ENCODE measurements at regions not wholly inside any gene's neighbourhood (a gene's known extent, or its start where the extent isn't known, plus 50 kb on each side); places are given as distances from the start of the nearest gene placed in this dataset.

DNA sequence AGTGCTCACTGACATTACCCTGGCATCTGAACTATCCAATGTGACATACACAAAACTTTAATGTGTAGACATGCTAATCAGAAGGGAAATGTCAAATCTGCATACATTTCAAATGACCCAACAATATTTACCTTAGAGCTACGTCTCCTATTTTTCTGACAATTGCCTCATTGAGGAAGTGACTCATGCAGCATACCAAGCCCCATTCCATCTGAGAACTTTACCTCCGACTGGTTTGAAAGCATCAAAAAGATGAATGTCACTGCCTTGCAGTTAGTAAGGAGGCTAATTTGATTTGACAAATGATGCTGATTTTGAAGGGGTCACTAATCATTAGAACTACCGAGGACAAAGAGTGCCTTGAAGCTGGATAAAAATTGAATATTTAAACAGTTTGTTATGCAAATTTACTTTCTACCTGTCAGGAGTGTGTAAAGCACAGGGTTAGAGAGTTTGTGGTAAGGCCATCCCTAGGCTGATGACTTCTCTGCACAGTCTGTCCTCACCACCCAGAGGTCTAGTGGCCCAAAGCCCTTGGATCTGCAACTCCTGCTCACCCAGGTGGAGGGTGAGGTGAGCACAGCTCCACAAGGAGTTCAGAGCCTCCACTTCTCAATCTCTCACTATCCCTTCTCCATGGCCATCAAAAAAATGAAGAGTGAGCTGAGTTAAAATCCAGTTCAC, 500.3 kb upstream of the C1orf87 start:
- DNase-seq, result no peak

DNA sequence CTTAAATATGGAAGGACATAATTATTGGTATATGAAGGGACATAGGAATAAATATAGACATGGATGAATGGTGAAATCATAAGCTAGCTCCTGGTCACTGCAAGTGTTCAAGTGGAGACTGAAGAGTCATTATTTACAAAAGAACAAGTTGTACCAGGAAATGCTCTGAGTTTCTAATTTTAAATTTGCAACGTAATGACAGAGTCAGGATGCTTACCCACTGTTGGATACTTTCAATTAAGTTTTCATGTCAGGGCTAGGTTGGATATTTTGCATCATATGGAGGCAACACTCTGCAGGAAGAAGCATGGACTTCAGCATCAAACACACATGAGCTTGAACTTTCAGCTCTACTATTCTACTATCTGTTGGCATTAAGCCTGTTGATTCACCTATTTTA, 499.6 kb upstream of the C1orf87 start:
- no peak for DNase-seq

DNA sequence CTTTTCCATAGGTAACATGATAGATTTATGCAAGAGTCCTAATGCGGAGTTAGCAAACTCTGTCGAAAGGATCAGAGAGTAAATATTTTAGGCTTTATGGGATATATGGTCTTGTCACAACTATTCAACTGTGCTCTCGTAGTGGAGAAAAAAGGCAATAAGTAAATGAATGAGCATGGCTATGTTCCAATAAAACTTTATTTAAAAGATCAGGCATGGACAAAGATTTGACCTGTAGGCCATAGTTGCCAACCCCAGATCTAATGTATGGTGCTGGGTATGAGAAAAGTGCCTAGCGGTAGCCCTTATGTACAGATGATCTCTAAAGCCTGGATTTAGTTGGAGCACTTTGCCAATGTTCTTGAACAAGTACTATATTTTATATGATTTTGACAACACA, 498.8 kb upstream of the C1orf87 start:
- no peak for DNase-seq

DNA sequence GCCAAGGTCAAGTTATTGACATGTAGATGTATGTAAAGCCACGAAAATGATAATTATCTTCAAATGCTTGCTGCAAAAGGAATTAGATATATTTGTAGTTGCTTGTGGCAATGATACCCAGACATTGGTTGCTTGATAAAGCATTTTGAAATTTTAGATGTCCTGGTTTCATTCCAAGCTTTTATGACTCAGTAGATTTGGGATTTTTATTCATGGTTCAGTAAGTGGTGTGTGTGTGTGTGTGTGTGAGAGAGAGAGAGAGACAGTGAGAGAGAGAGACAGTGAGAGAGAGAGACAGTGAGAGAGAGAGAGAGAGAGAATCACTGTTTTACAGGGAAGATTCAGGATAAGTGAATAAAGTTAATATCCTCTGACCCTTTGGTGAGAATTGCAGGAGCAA, 498.2 kb upstream of the C1orf87 start:
- DNase-seq, result no peak

DNA sequence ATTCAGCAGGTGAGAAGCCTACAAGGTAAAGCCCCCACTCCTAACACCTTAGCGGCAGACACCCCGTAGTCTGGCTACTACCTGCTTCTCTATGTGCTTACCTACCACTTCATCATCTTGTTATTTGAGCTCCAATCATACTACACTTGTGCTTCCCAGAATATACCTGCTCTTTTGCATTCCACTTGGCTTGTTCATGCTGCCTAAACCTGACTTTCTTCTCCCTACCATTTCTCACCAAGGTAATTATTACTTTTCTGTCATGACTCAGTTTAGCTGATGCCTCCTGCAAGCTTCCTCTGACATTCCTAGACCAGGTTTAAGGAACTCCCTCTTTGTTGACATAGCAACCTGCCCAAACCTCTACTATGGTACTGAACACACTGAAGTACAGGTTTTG, 495.6 kb upstream of the C1orf87 start:
- DNase-seq, result no peak

DNA sequence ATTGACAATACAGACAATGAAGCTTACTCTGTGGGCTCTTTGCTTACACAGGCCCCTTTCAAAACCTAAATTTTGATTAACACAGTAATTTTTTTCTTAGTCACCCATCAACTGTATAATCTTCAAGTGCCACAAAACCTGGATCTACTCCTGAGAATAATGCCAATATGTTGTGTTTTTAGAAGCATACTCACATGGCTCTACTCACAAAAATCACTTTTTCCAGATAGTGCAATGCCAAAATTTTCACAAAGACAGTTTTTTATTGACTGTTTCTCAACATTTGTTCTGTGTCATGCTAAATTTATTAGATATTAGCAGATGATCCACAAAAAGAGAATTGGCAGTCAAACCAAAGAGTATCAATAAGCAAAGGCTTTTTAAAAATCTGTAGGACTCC, 493.7 kb upstream of the C1orf87 start:
- DNase-seq, result no peak

DNA sequence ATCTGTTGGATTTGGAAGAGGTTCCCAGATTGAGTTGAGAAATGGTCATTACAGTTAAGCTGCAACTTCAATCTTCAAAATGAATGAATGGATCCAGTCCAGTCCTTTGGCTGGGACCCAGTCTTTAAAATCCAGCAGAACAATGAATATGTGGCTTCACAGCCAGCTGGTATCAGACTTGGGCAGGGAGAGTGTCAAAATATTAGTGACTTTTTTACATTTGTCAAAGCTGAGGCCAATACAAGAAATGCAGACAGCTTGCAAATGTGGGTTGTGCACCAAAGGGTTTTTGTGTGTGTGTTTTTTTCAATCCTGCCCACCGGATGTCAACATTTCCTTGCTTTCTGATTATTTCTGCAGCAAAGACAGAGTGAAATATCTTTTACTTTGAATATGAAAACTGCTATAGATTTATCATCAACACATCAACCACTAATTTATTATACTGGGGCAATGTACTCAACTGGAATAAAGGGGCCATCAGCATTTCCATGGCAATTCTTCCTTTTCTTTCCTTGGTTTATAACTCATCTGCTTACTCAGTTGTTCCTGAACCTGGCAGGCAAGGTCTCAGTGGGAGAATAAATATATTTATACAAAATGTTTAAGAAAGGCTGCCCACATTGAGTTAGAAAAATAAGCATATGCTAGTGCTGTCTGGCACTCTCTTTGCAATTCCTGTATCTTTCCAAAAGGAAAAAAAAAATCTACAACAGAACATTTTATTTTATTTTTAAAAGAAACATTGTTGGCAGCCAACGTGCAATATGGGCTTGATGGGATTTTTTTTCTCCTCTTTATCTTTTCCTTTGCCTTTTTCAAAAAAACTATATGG, 491.6 kb upstream of the C1orf87 start:
- DNase-seq, result no peak

DNA sequence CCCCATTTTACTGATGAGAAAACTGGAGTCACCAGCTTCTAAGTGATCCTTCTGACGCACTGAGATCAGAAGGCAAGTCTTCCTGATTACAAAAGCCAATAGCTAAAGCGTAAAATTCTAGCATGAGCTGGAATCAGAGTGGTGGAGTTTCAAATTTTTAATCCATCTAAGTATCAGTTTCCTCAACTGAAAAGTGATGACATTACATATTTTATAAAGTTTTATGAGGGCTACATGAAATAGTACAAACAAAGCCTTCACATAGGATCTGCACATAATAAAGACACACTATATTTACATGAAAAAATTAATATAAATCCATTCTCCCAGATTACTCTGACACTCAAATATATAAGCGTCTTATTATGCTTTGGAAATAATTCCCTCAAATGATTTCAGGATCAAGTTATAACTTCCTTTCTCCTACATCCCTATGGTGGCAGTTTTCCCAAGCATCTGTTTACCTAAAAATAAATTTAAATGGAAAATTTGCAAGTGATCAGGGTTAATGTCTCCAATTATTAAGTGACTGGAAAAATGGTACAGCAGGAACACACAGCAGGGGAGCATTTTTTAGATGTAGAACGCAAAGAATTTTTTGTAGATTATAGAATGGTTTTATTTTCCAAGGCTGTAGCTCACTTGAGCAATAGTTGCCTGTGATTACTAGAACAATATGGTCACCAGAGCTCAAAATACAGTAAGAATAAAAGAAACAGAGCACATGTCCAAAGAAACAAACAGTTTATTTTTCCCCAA, 490.4 kb upstream of the C1orf87 start:
- no peak for DNase-seq

DNA sequence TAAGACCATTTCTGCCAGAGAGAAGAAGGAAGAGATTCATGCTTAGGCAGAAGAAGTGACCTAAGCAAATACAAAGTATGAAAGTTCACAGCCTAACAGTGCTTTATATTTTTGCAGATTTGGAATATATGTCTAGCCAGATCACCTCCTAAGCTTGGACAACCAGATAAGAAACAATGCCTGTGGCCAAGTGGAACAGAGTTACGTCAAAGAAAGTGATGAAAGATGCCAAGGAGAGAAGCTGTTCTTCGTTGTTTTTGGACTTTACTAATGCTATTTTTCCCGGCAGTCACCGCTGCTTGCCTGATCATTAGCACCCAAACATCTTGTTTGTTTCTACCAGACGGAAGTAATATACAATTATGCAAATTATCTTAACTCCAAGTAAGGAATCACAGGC, 489.2 kb upstream of the C1orf87 start:
- DNase-seq, result no peak

DNA sequence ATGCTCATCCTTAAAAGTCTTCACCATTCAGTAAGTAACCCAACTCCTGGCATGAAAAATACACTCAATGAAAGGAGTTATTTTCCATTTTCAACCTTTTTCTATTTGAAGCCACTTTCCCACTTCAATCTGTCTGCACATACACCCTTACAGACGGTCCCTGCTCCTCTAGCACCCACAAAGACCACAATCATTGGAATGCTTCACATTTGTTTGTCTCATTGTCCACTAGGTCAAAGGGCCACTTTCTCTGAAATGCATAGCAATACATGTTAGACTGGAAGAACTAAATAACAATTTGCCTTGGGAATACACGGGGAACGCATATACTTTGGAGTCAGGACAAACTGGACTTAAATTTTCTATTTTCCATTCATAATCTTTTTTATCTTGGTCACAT, 487.1 kb upstream of the C1orf87 start:
- no peak for DNase-seq

DNA sequence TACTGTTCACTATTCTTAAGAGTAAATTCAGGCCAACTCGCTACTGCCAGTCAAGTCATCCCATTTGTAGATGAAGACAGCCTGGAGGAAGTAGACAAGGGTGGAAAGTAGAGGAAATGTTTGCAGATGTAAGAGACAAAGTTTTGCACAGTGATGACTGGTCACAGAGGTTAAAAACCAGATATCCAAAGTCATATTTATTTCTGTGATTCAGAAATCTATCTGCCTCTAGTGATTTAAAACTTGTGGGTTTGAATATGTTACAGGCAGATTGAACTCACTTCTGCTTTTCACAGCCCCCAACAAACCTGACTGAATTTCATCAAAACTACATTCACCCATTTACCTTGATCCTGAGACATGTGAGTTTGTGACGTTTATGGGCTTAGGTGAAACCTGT, 484.7 kb upstream of the C1orf87 start:
- DNase-seq, result no peak

DNA sequence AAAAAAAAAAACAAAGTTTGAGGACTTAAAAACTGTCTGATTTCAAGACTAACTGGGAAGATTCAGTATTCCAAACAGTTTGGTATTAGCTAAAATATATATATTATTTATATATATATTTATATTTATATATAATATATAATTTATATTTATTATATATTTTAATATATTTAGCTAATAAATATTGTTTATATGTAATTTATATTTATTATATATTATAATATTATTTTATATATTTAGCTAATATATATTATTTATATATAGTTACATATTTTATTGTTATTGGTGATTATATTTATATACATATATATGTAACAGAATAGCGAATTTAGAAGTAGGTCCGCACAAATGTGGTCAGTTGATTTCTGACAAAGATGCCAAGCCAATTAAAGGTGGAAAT, 480.2 kb upstream of the C1orf87 start:
- no peak for DNase-seq

DNA sequence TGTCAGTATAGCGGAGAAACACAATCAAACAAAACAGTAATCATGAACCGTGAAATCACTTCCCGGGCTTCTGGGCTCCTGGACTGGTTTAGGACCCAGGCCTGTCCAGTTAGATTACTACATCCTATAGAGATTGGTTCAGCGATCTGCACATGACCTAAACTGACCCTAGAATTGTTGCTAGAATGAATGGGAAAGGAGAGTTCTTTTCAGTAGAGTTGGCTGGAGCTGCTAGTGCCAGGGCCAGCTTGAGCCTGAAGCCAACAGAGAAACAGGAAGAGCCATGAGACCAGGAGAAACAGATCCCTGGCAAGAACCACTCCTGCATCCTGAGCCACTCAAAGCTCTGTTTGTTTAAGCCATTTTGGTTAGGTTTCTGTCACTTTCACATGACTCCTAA, 474.3 kb upstream of the C1orf87 start:
- DNase-seq, result no peak

DNA sequence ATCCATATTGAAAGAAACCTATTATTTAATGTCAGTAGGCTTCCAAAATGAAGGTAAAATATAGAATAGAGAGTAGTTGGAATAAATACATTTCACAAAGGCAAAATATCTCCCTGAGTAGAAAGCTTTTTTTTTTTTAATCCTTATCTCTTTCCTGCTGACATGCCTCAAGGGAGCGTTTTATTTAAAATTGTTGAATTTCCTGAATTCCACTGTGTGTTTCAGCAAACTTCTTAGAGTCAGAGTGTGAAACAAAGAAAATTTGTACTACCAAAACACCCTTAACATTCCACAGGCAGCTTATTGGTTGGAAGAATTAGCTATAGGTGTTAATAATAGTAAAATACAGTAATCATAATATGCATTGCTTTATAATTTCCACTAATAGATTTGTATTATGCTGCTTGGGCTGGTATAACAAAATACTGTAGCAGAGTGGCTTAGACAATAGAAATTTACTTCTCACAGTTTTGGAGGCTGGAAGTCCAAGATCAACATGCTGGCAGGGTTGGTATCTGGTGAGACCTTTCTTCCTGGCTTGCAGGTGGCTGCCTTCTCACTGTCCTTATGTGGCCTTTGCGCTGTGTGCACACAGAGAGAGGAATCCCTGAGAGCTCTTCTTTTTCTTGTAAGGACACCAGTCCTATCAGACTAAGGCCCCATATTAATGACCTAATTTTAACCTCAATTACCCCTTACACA, 468.4 kb upstream of the C1orf87 start:
- no peak for DNase-seq

DNA sequence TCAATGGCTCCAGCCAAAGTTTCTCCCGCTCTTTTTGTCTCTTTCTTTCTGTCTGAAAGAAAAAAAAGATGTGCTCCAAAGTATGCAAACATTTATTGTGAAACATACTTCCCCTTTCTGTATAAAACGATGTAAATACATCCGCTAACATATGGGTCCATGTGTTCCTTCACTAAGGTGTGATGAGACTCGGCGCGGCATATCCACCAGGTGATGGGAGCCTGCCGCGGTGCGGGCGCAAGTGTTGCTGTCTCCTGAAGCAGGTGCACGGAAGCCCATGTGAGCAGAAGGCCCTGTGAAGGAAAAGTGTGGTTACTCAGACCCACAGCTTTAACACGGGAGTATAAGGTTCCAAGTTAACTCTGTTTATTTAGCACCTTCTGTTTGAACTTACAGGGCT, 466.6 kb upstream of the C1orf87 start:
- DNase-seq, result no peak

DNA sequence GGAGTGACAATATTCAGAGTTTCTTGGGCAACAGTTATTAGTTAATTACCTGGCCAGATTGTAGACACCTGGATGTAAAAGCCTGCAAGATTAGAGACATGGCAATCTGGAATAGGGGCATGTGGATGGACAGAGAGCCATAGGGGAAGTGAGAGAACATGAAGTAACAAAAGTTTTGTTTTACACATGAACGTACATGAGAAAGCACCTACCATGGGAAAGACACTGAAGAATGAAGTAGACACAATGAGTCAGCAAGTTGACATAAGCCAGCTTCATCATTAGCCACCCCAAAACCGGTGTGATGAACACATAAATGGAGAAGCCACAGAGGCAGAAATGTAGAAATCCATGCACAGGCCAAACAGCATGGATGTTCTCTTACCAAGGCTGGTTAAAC, 462.1 kb upstream of the C1orf87 start:
- no peak for DNase-seq

DNA sequence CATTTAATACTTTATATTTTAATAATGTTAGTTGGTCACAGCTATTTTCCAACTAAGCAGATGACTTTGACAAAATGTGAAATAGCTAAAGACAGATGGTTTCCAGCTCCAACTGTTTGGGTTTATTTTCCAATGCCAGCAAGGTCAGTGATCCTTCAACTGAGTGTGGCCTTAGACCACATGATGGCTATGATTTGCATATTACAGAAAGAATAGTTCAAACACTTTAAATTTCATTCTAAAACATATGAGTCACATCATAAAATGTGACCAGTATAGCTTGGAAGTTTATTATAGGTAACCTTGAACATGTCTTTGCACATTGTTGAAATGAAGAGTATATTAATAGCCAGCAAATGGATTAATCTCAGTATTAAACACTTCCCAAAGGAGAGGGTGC, 454.0 kb upstream of the C1orf87 start:
- DNase-seq, result no peak

DNA sequence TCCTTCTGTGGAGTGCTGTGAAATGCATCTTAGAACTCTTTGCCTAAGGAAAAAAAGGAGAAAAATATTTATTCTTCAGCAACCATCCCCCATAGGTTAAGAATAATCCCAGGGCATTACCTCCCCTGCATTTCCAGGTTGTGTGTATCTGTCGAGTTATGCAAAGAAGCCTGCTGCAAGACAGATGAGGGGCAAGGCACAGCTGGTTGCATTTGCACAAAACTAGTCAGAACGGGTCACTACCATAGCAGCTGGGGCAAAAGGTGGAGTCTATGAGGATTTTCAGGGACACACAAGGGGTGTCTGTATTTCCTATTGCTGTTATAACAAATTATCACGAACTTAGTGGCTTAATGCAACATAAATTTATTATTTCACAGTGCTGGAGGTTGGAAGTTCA, 443.4 kb upstream of the C1orf87 start:
- no peak for DNase-seq

DNA sequence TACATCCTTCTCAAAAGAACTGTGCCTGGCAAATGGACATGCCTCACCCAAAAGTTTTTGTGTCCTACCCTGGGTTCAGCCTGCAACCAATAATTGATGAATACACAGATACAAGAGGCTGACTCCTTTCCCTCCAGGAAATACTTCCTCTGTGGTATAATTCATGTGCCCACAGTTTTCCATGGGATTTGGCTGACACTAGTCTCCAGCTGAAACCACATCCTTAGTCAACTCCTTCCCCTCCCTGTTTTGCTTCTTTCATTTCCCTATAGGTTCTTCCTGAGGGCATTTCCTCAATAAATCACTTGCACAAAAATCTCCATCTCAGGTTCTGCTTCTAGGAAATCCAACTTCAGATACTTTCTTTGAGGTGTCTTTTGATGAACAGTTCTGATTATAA, 436.6 kb upstream of the C1orf87 start:
- no peak for DNase-seq

DNA sequence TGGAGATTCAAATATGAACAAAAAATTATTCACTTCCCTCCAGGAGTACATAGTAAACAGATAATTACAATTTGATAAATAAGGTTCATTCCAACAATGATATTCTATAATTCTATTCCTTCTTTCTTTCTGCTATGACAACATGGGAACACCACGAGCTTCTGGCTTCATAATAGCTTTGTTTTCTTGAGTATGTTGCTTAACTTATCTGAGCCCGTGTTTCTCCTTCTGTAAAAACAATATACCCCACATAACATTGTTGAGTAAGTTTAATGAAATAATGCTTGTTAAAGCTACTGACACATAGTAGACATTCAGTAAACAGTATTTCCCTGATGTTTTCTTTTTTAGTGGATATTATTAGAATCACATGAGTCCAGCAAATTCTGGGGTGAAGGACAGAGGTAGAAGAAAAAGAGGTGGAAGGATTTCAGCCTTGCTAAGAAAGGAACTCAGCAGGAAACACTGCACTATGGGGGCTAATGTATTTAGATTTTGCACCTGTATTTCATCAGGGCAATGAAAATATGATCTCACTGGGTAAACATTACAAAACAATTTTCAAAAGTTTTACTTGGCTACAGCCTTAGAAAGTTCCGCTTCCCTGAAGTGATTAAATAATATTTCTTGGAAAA, 430.8 kb upstream of the C1orf87 start:
- DNase-seq, result no peak

DNA sequence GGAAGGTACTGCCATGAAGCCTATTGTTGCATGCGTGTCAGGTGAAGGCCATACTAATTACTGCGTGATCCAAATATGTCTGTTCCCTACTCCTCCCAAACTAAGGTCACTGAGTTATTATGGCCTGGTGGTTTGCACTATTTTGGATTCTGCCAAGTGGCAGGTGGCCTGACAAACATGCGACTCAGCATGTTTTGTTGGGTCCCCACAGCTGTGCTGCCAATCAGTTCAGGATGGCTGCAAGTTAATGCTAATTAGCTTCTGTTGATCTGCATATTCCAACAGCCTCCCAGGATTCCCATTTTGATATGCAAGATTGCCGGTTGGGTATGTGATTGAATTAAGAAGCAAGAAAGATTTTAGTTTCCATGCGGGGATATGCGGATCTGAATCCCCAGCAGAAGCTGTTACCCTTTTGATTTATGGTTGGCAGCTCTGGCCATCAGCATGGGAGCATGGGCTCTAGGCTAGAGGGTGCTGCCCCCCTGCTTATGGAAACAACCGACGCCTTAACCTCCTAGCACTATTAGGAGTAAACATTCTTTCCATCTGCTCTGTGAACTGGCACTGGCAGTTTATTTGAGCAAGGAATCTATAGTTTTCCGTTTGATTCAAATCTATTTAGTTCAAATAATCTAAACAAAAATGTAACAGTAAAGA, 429.8 kb upstream of the C1orf87 start:
- DNase-seq, result no peak

DNA sequence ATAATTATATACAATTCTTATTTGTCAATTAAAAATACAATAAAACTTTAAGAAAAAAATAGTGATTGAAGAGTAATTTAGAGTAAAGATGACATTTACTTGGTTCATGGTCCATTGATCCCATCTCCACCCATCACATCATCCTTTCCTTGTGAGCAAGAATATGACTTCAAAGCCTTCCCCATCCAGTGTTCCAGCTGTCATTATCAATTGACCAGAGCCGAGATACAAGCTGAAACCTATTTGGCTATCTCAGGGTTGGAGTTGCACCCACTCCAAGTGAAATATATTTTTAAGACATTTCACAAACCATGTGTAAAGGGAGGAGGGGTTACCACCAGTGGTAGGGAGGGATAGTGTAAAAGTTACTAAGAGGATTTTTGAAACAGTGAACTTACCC, 428.9 kb upstream of the C1orf87 start:
- no peak for DNase-seq

All from NCI-H1436 (cell line).